Upper lobe of left lung (tissue), 6 donors: ENCODE measurements at regions not wholly inside any gene's neighbourhood (a gene's known extent, or its start where the extent isn't known, plus 50 kb on each side); places are given as distances from the start of the nearest gene placed in this dataset.
"Not testable (repeated sequence)": the region's sequence is repeated elsewhere in the genome, so short reads cannot be mapped to it uniquely, and the experiment has no call there.

Source experiments
- ATAC-seq, 2 donors: fragments of 200-7000 bp; cut with Tn5 transposase; one replicate each; pipeline ENCODE4 v1.9.1; 2022; ENCODE audit warnings: mild to moderate bottlenecking in 2 of 2, moderate library complexity in 2 of 2; ENCODE audit not compliant: low FRiP score in 2 of 2
- DNase-seq, 2 donors: peaks; one replicate each; pipeline ENCODE4 v3.0.0-alpha.2; 2019 to 2020
- H3K27ac ChIP-seq, 4 donors: fragments of 200-600 bp; sonication (generic); one replicate each; pipeline ENCODE4 v1.5.1; 2016 to 2019
- H3K27me3 ChIP-seq, 4 donors: fragments of 200-600 bp; sonication (generic); one replicate each; pipeline ENCODE4 v1.5.1; 2017 to 2019
- H3K36me3 ChIP-seq, 4 donors: fragments of 200-600 bp; sonication (generic); one replicate each; pipeline ENCODE4 v1.5.1; 2016 to 2019
- H3K4me1 ChIP-seq, 4 donors: fragments of 200-600 bp; sonication (generic); one replicate each; pipeline ENCODE4 v1.5.1; 2018 to 2019
- H3K4me3 ChIP-seq, 4 donors: fragments of 200-600 bp; sonication (generic); one replicate each; pipeline ENCODE4 v1.5.1; 2017 to 2019; ENCODE audit warnings: mild to moderate bottlenecking in 2 of 4, moderate library complexity in 1 of 4
- H3K9me3 ChIP-seq, 4 donors: fragments of 200-600 bp; sonication (generic); one replicate each; pipeline ENCODE4 v1.5.1; 2018 to 2019
- EP300 ChIP-seq, 4 donors: sonication (generic); formaldehyde crosslinking; IDR thresholded peaks; one replicate each; pipeline ENCODE4 v1.5.1; 2017; ENCODE audit warnings: antibody characterized with exemption in 4 of 4, control low read depth in 2 of 4
- POLR2A ChIP-seq, 4 donors: fragments of 450-650 bp; IDR thresholded peaks; one replicate each; pipeline ENCODE4 v1.5.1; 2016 to 2017; ENCODE audit warnings: antibody characterized with exemption in 4 of 4, mild to moderate bottlenecking in 2 of 4
- POLR2AphosphoS5 ChIP-seq, 2 donors: sonication (generic); formaldehyde crosslinking; IDR thresholded peaks; one replicate each; pipeline ENCODE4 v1.5.1; 2017; ENCODE audit warnings: antibody characterized with exemption in 2 of 2
- WGBS, 2 donors: methylation state at CpG; one replicate each; pipeline ENCODE4 v1.1.5; 2017 to 2018; 5-methylcytosine and 5-hydroxymethylcytosine counted together
- TF ChIP-seq, protein P1 (sequence below), 6 experiments: fragments of 450-650 bp in 4 of 6; fragments of 200-600 bp in 2 of 6; sonication (generic) in 2 of 6; IDR thresholded peaks; one replicate each; pipeline ENCODE4 v1.5.1; 2016 to 2019; ENCODE audit warnings: antibody characterized with exemption in 6 of 6
- donor health status: DM: no; HTN: no; CAD: no; lungs with moderate emphysema.
- donor health status: DM: no; HTN: yes; CAD: no; lungs with severe emphysema.

DNA sequence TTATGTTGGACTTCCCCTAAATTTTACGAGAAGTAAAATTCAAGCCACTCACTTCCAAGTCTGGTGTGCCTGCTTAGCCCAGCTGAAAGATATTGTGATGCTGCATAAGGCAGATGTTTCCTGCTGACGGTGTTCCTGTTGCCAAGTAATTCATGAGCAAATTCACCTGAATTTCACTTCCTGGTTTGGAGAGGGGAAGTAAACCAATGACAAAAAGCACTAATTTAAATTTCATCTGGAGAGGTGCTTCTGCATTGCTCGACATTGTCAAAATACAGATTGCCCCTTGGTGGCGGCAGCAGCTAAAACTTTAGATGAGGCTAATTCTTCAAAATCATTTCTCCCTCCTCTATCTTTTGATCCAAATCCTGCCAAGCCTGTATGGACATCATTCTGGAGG, 281.1 kb downstream of the AACS start:
- no peaks in the 10 kb centered on the region for H3K36me3 ChIP-seq
- no peak for DNase-seq
- no peaks in the 10 kb centered on the region for H3K4me1 ChIP-seq
- 20 to 23% methylated on average over 4 of the region's 4 CpGs for WGBS, 2 donors
- no peaks in the 10 kb centered on the region for H3K27me3 ChIP-seq
- H3K27ac ChIP-seq = no peak overlapping the region
- H3K4me3 ChIP-seq = no peak overlapping the region
- no peak for ATAC-seq
- no peaks in the 10 kb centered on the region for H3K9me3 ChIP-seq
- no peak for TF ChIP-seq POLR2A (IDR thresholded peaks at IDR 0.05)
- TF ChIP-seq, protein P1, sequence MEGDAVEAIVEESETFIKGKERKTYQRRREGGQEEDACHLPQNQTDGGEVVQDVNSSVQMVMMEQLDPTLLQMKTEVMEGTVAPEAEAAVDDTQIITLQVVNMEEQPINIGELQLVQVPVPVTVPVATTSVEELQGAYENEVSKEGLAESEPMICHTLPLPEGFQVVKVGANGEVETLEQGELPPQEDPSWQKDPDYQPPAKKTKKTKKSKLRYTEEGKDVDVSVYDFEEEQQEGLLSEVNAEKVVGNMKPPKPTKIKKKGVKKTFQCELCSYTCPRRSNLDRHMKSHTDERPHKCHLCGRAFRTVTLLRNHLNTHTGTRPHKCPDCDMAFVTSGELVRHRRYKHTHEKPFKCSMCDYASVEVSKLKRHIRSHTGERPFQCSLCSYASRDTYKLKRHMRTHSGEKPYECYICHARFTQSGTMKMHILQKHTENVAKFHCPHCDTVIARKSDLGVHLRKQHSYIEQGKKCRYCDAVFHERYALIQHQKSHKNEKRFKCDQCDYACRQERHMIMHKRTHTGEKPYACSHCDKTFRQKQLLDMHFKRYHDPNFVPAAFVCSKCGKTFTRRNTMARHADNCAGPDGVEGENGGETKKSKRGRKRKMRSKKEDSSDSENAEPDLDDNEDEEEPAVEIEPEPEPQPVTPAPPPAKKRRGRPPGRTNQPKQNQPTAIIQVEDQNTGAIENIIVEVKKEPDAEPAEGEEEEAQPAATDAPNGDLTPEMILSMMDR (IDR thresholded peaks at IDR 0.05) = no peak
- TF ChIP-seq POLR2AphosphoS5 (IDR thresholded peaks at IDR 0.05) = no peak
- no peak for TF ChIP-seq EP300 (IDR thresholded peaks at IDR 0.05)

DNA sequence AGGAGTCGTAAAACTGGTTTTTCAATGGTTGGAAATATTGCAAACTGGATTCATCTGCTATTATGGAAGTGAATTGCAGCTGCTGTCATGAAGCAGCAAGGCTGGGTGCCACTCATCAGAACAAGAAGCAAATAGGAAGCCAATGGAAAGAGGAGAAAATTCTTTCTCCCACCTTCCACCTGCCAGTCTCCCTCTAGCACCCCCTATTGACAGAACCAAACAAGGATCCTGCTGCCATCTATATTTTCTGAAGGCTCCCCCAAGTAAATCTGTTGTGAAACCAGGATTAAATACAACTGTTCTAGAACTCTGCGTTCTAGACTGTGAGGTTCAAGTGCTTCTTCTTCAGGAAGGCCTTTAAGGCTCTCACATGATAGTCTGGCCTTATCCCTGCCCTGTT, 286.6 kb downstream of the AACS start:
- TF ChIP-seq POLR2A (IDR thresholded peaks at IDR 0.05) (no peak), POLR2AphosphoS5 (IDR thresholded peaks at IDR 0.05) (no peak), EP300 (IDR thresholded peaks at IDR 0.05) (no peak)
- TF ChIP-seq, protein P1 (IDR thresholded peaks at IDR 0.05) = no peak
- 79 to 80% methylated on average over 2 of the region's 2 CpGs for WGBS, 2 donors
- no peak for DNase-seq
- H3K9me3 ChIP-seq = no peaks in the 10 kb centered on the region
- H3K27me3 ChIP-seq = no peaks in the 10 kb centered on the region
- no peaks in the 10 kb centered on the region for H3K4me1 ChIP-seq
- H3K27ac ChIP-seq = no peak overlapping the region
- H3K4me3 ChIP-seq = no peak overlapping the region
- no peaks in the 10 kb centered on the region for H3K36me3 ChIP-seq
- no peak for ATAC-seq

DNA sequence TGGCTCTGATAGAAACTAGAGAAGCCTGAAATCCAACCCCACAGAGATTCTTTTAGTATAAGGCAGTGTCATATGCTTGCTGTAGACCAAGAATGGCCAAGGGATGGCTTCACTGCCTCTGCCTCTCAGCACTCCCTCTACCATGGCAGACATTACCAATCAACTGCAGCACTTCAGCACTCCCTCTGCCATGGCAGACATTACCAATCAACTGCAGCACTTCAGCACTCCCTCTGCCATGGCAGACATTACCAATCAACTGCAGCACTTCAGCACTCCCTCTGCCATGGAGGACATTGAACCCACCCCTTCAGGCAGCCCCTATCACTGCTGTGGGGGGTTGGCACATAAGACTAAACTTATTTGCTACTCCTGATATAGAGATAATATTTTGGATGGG, 287.8 kb downstream of the AACS start:
- DNase-seq, H3K4me1 ChIP-seq, H3K27ac ChIP-seq, H3K9me3 ChIP-seq, ATAC-seq, H3K4me3 ChIP-seq, H3K36me3 ChIP-seq, H3K27me3 ChIP-seq: not testable (repeated sequence)

DNA sequence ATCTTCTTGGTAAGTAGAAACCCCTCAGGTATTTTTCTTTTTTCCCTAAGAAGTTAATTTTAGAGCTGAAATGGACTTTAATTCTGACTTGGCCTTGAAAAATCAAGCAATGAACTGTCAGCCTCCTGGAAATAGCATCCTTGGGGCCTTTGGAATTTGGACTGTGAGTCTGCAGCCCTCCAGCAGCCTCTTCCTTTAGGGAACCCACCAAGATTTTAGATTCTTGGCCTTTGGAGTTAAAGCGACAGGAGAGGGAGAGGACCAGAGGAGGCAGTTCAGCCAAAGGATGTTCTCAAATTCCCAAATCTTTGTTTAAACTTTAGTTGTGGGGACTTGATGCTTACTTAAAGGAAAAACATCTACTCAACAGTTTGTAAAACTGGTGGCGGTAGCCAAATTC, 288.6 kb downstream of the AACS start:
- Histone ChIP-seq H3K9me3 (no peaks in the 10 kb centered on the region), H3K4me1 (no peaks in the 10 kb centered on the region), H3K36me3 (no peaks in the 10 kb centered on the region), H3K4me3 (no peak overlapping the region), H3K27ac (no peak overlapping the region), H3K27me3 (no peaks in the 10 kb centered on the region)
- DNase-seq (no peak), ATAC-seq (no peak)
- 95 to 96% methylated on average over 2 of the region's 2 CpGs for WGBS, 2 donors
- TF ChIP-seq EP300 (IDR thresholded peaks at IDR 0.05) (no peak), POLR2A (IDR thresholded peaks at IDR 0.05) (no peak), POLR2AphosphoS5 (IDR thresholded peaks at IDR 0.05) (no peak)
- TF ChIP-seq, protein P1 (IDR thresholded peaks at IDR 0.05) = no peak

DNA sequence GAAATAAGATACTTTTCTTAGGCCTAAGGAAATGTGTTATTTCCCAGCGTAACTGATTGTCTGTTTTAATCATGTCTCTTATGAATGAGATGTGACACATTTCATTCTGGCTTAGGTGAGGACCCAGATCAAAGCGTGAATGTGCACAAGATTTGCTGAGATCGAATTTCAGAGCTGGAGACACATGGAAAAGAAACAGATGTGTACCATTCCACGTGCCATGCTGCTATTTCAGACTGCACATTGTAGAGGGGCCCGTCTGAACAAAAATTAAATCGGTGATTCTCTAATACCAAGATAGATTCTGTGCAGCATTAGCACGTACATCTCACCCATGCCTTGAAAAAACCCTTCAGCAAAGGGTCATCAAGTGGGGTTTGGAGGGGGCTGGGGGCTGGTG, 290.4 kb downstream of the AACS start:
- H3K9me3 ChIP-seq = no peaks in the 10 kb centered on the region
- H3K27ac ChIP-seq = no peak overlapping the region
- H3K36me3 ChIP-seq = no peaks in the 10 kb centered on the region
- no peak for DNase-seq
- TF ChIP-seq, protein P1 (IDR thresholded peaks at IDR 0.05) = no peak
- no peak for TF ChIP-seq POLR2A (IDR thresholded peaks at IDR 0.05)
- TF ChIP-seq EP300 (IDR thresholded peaks at IDR 0.05) = no peak
- no peak for TF ChIP-seq POLR2AphosphoS5 (IDR thresholded peaks at IDR 0.05)
- H3K27me3 ChIP-seq = no peaks in the 10 kb centered on the region
- 50 to 56% methylated on average over 7 of the region's 7 CpGs for WGBS, 2 donors
- no peak overlapping the region for H3K4me3 ChIP-seq
- H3K4me1 ChIP-seq = no peaks in the 10 kb centered on the region
- ATAC-seq = no peak
